ENCODE measurements at regions not wholly inside any gene's neighbourhood (a gene's known extent, or its start where the extent isn't known, plus 50 kb on each side); places are given as distances from the start of the nearest gene placed in this dataset.
A peak's percentile ranks its signal among the peaks of the same experiment; 100 is the strongest.
"Not testable (repeated sequence)": the region's sequence is repeated elsewhere in the genome, so short reads cannot be mapped to it uniquely, and the experiment has no call there.

GRCh38 chr9:2271426-2271825 is 256.3 kb downstream of the SMARCA2 start:
- H3K27me3 ChIP-seq: no peaks in the 10 kb centered on the region
- no peaks in the 10 kb centered on the region for H3K9me3 ChIP-seq
- peak; percentile 48 for DNase-seq
- no peak overlapping the region for H3K4me3 ChIP-seq
- H3K36me3 ChIP-seq: no peaks in the 10 kb centered on the region

GRCh38 chr9:2274762-2275161 is 259.6 kb downstream of the SMARCA2 start:
- Histone ChIP-seq H3K27me3 (no peaks in the 10 kb centered on the region), H3K36me3 (no peaks in the 10 kb centered on the region), H3K4me3 (no peak overlapping the region), H3K9me3 (no peaks in the 10 kb centered on the region)
- DNase-seq: no peak

- Histone ChIP-seq H3K27me3 (no peaks in the 10 kb centered on the region), H3K4me3 (no peak overlapping the region), H3K36me3 (no peaks in the 10 kb centered on the region), H3K9me3 (no peaks in the 10 kb centered on the region)
- DNase-seq: no peak
These were observed 261.1 kb downstream of the SMARCA2 start for GRCh38 chr9:2276296-2276695.

GRCh38 chr9:2277133-2277532 is 262.0 kb downstream of the SMARCA2 start:
- not testable (repeated sequence) for H3K27me3 ChIP-seq, H3K36me3 ChIP-seq, H3K9me3 ChIP-seq, DNase-seq, H3K4me3 ChIP-seq

GRCh38 chr9:2277644-2278043 is 262.5 kb downstream of the SMARCA2 start:
- H3K27me3 ChIP-seq, H3K9me3 ChIP-seq, H3K4me3 ChIP-seq, DNase-seq, H3K36me3 ChIP-seq: not testable (repeated sequence)

GRCh38 chr9:2279138-2279537 is 264.0 kb downstream of the SMARCA2 start:
- H3K27me3 ChIP-seq, DNase-seq, H3K36me3 ChIP-seq, H3K9me3 ChIP-seq, H3K4me3 ChIP-seq: not testable (repeated sequence)

- Histone ChIP-seq H3K36me3 (no peaks in the 10 kb centered on the region), H3K27me3 (no peaks in the 10 kb centered on the region), H3K4me3 (no peak overlapping the region), H3K9me3 (no peaks in the 10 kb centered on the region)
- DNase-seq: no peak
These were observed 266.1 kb downstream of the SMARCA2 start for GRCh38 chr9:2281031-2281802.

GRCh38 chr9:2281803-2282185 is 266.6 kb downstream of the SMARCA2 start:
- Histone ChIP-seq H3K4me3 (no peak overlapping the region), H3K9me3 (no peaks in the 10 kb centered on the region), H3K27me3 (no peaks in the 10 kb centered on the region), H3K36me3 (no peaks in the 10 kb centered on the region)
- no peak for DNase-seq

- H3K4me3 ChIP-seq: no peak overlapping the region
- no peaks in the 10 kb centered on the region for H3K27me3 ChIP-seq
- no peak for DNase-seq
- H3K9me3 ChIP-seq: no peaks in the 10 kb centered on the region
- H3K36me3 ChIP-seq: no peaks in the 10 kb centered on the region
These were observed 269.6 kb downstream of the SMARCA2 start for GRCh38 chr9:2284770-2285169.

GRCh38 chr9:2285416-2286332 is 270.5 kb downstream of the SMARCA2 start:
- Histone ChIP-seq H3K9me3 (no peaks in the 10 kb centered on the region), H3K36me3 (no peaks in the 10 kb centered on the region), H3K27me3 (no peaks in the 10 kb centered on the region), H3K4me3 (no peak overlapping the region)
- no peak for DNase-seq

GRCh38 chr9:2286333-2286705 is 271.2 kb downstream of the SMARCA2 start:
- no peak for DNase-seq
- Histone ChIP-seq H3K4me3 (no peak overlapping the region), H3K27me3 (no peaks in the 10 kb centered on the region), H3K36me3 (no peaks in the 10 kb centered on the region), H3K9me3 (no peaks in the 10 kb centered on the region)

- Histone ChIP-seq H3K36me3 (no peaks in the 10 kb centered on the region), H3K27me3 (no peaks in the 10 kb centered on the region), H3K9me3 (no peaks in the 10 kb centered on the region), H3K4me3 (no peak overlapping the region)
- DNase-seq: no peak
These were observed 271.8 kb downstream of the SMARCA2 start for GRCh38 chr9:2286825-2287455.

GRCh38 chr9:2288309-2288708 is 273.2 kb downstream of the SMARCA2 start:
- Histone ChIP-seq H3K36me3 (no peaks in the 10 kb centered on the region), H3K4me3 (no peak overlapping the region), H3K27me3 (no peaks in the 10 kb centered on the region), H3K9me3 (no peaks in the 10 kb centered on the region)
- no peak for DNase-seq

GRCh38 chr9:2289263-2289662 is 274.1 kb downstream of the SMARCA2 start:
- Histone ChIP-seq H3K36me3 (no peaks in the 10 kb centered on the region), H3K9me3 (no peaks in the 10 kb centered on the region)
- DNase-seq: no peak

GRCh38 chr9:2290382-2290781 is 275.2 kb downstream of the SMARCA2 start:
- no peaks in the 10 kb centered on the region for H3K27me3 ChIP-seq
- H3K36me3 ChIP-seq: no peaks in the 10 kb centered on the region
- H3K4me3 ChIP-seq: no peak overlapping the region
- no peak for DNase-seq
- no peaks in the 10 kb centered on the region for H3K9me3 ChIP-seq

More at GRCh38 chr9:2289263-2289662, 274.1 kb downstream of the SMARCA2 start:
- H3K4me3 ChIP-seq: no peak overlapping the region
- H3K27me3 ChIP-seq: no peaks in the 10 kb centered on the region

GRCh38 chr9:2291980-2292704 is 277.0 kb downstream of the SMARCA2 start:
- peak; percentile 2 for DNase-seq
- H3K36me3 ChIP-seq: no peaks in the 10 kb centered on the region
- no peaks in the 10 kb centered on the region for H3K27me3 ChIP-seq
- H3K4me3 ChIP-seq: no peak overlapping the region
- H3K9me3 ChIP-seq: no peaks in the 10 kb centered on the region

- Histone ChIP-seq H3K9me3 (no peaks in the 10 kb centered on the region), H3K4me3 (no peak overlapping the region), H3K36me3 (no peaks in the 10 kb centered on the region), H3K27me3 (no peaks in the 10 kb centered on the region)
- DNase-seq: no peak
These were observed 277.6 kb downstream of the SMARCA2 start for GRCh38 chr9:2292733-2293132.
